GM19238 (cell line): ENCODE measurements at regions not wholly inside any gene's neighbourhood (a gene's known extent, or its start where the extent isn't known, plus 50 kb on each side); places are given as distances from the start of the nearest gene placed in this dataset.

ENCODE experiments used
- DNase-seq: peaks from one replicate; pipeline ENCODE4 v3.0.0; 2011; ENCODE audit warnings: low spot score; ENCODE audit not compliant: insufficient read length

GRCh38 chr5:167140548-167141291, 1150.7 kb upstream of the WWC1 start:
- no peak for DNase-seq

GRCh38 chr5:167143716-167144115, 1147.7 kb upstream of the WWC1 start:
- DNase-seq = no peak

GRCh38 chr5:167145841-167146240, 1145.6 kb upstream of the WWC1 start:
- no peak for DNase-seq

- no peak for DNase-seq
Observed at GRCh38 chr5:167147879-167148278, 1143.6 kb upstream of the WWC1 start.

GRCh38 chr5:167150661-167151060, 1140.8 kb upstream of the WWC1 start:
- DNase-seq = no peak

- DNase-seq = no peak
Observed at GRCh38 chr5:167152561-167152960, 1138.9 kb upstream of the WWC1 start.

- no peak for DNase-seq
Observed at GRCh38 chr5:167155387-167156005, 1135.9 kb upstream of the WWC1 start.

GRCh38 chr5:167156446-167156845, 1135.0 kb upstream of the WWC1 start:
- DNase-seq = no peak

GRCh38 chr5:167158588-167158987, 1132.9 kb upstream of the WWC1 start:
- DNase-seq = no peak

- DNase-seq = no peak
Observed at GRCh38 chr5:167160388-167160787, 1131.1 kb upstream of the WWC1 start.

GRCh38 chr5:167166696-167167095, 1124.7 kb upstream of the WWC1 start:
- no peak for DNase-seq

GRCh38 chr5:167167191-167167795, 1124.2 kb upstream of the WWC1 start:
- DNase-seq = no peak

- DNase-seq = no peak
Observed at GRCh38 chr5:167168971-167169370, 1122.5 kb upstream of the WWC1 start.

GRCh38 chr5:167171056-167171455, 1120.4 kb upstream of the WWC1 start:
- DNase-seq = no peak

GRCh38 chr5:167177736-167178135, 1113.7 kb upstream of the WWC1 start:
- DNase-seq = no peak

GRCh38 chr5:167180906-167181305, 1110.5 kb upstream of the WWC1 start:
- DNase-seq = no peak

- no peak for DNase-seq
Observed at GRCh38 chr5:167205881-167206280, 1085.6 kb upstream of the WWC1 start.

- no peak for DNase-seq
Observed at GRCh38 chr5:167207081-167207480, 1084.4 kb upstream of the WWC1 start.

- no peak for DNase-seq
Observed at GRCh38 chr5:167208911-167209310, 1082.5 kb upstream of the WWC1 start.

- no peak for DNase-seq
Observed at GRCh38 chr5:167217097-167217743, 1074.2 kb upstream of the WWC1 start.

- no peak for DNase-seq
Observed at GRCh38 chr5:167219298-167219697, 1072.1 kb upstream of the WWC1 start.

- no peak for DNase-seq
Observed at GRCh38 chr5:167226386-167226785, 1065.1 kb upstream of the WWC1 start.
